SK-N-SH (cell line): ENCODE measurements at regions not wholly inside any gene's neighbourhood (a gene's known extent, or its start where the extent isn't known, plus 50 kb on each side); places are given as distances from the start of the nearest gene placed in this dataset.

Source experiments
- CTCF ChIA-PET: fragments of 300-600, 350-600 bp; formaldehyde crosslinking; extraction: SDS; loops from one replicate; lab custom pipeline; 2021; lab: Yijun Ruan, JAX
- POLR2A ChIA-PET: fragments of 350-600 bp; sonication (Branson Sonifier 250); formaldehyde crosslinking; extraction: SDS; loops from one replicate; lab custom pipeline; 2020; ENCODE audit warnings: antibody characterized with exemption, inconsistent platforms; lab: Yijun Ruan, JAX
- DNase-seq: peaks from one replicate; pipeline ENCODE4 v3.0.0; 2012
- H2AFZ ChIP-seq: fragments of 200-600 bp; sonication (generic); 2 replicates; pipeline ENCODE4 v1.8.1; 2016; ENCODE audit warnings: antibody characterized with exemption, mild to moderate bottlenecking, low read depth
- H3F3A ChIP-seq: fragments of 200-600 bp; sonication (generic); replicated peaks from 2 replicates; pipeline ENCODE3; 2016; ENCODE audit warnings: antibody characterized with exemption, mild to moderate bottlenecking; ENCODE audit not compliant: insufficient read depth
- H3K27ac ChIP-seq, 2 experiments: fragments of 200-500 bp in 1 of 2; fragments of 200-600 bp in 1 of 2; sonication (Bioruptor generic) in 1 of 2; sonication (generic), shearing (Covaris generic) in 1 of 2; 2 replicates each; pipeline versions ENCODE4 v1.5.1 to v1.6.1; 2014 to 2016; ENCODE audit warnings: low read depth in 2 of 2, inconsistent platforms in 1 of 2, low read length in 1 of 2, mild to moderate bottlenecking in 1 of 2, mixed read lengths in 1 of 2
- H3K27me3 ChIP-seq: fragments of 200-600 bp; sonication (generic), shearing (Covaris generic); 2 replicates; pipeline ENCODE4 v1.6.1; 2016; ENCODE audit warnings: mixed run types; ENCODE audit not compliant: insufficient read depth
- H3K36me3 ChIP-seq, 2 experiments: fragments of 200-500 bp in 1 of 2; fragments of 200-600 bp in 1 of 2; sonication (Bioruptor generic) in 1 of 2; sonication (generic) in 1 of 2; replicated peaks in 1 of 2; 2 replicates each; pipeline versions ENCODE3 to v1.5.1; 2014 to 2016; ENCODE audit warnings: low read length in 1 of 2, mild to moderate bottlenecking in 1 of 2; ENCODE audit not compliant: insufficient read depth in 2 of 2, control insufficient read depth in 1 of 2
- H3K4me1 ChIP-seq, 2 experiments: fragments of 200-500 bp in 1 of 2; fragments of 200-600 bp in 1 of 2; sonication (Bioruptor generic) in 1 of 2; sonication (generic), shearing (Covaris generic) in 1 of 2; 2 replicates each; pipeline versions ENCODE4 v1.5.1 to v1.6.1; 2014 to 2016; ENCODE audit warnings: low read depth in 1 of 2, low read length in 1 of 2, mixed run types in 1 of 2; ENCODE audit not compliant: insufficient read depth in 2 of 2, control insufficient read depth in 1 of 2
- H3K4me2 ChIP-seq: fragments of 200-600 bp; sonication (generic), shearing (Covaris generic); 2 replicates; pipeline ENCODE4 v1.6.1; 2017; ENCODE audit warnings: mixed run types
- H3K4me3 ChIP-seq, 2 experiments: fragments of 200-500 bp in 1 of 2; fragments of 200-600 bp in 1 of 2; sonication (Bioruptor generic) in 1 of 2; sonication (generic), shearing (Covaris generic) in 1 of 2; 2 replicates each; pipeline versions ENCODE4 v1.5.1 to v1.8.1; 2014 to 2016; ENCODE audit warnings: low read depth in 2 of 2, inconsistent platforms in 1 of 2, low read length in 1 of 2, mild to moderate bottlenecking in 1 of 2, mixed read lengths in 1 of 2, moderate library complexity in 1 of 2
- H3K79me2 ChIP-seq: fragments of 200-600 bp; sonication (generic); 2 replicates; pipeline ENCODE4 v1.8.1; 2017; ENCODE audit warnings: mild to moderate bottlenecking; ENCODE audit not compliant: insufficient read depth
- H3K9ac ChIP-seq: fragments of 200-600 bp; sonication (generic); 2 replicates; pipeline ENCODE4 v1.6.1; 2017; ENCODE audit warnings: mixed run types
- H3K9me2 ChIP-seq: fragments of 200-600 bp; sonication (generic); 2 replicates; pipeline ENCODE4 v1.6.1; 2017; ENCODE audit warnings: mixed run types
- H3K9me3 ChIP-seq: fragments of 200-600 bp; sonication (generic); 2 replicates; pipeline ENCODE4 v1.6.1; 2017; ENCODE audit warnings: mixed run types, mild to moderate bottlenecking, moderate library complexity
- H4K20me1 ChIP-seq: fragments of 200-600 bp; sonication (generic); 2 replicates; pipeline ENCODE4 v1.6.1; 2017; ENCODE audit warnings: mild to moderate bottlenecking, mixed run types; ENCODE audit not compliant: insufficient read depth
- ELF1 ChIP-seq: IDR thresholded peaks from 2 replicates; pipeline ENCODE4 v1.4.0; 2012
- EP300 ChIP-seq, 2 experiments: IDR thresholded peaks; 2 replicates each; pipeline versions ENCODE4 v1.4.0 to v1.6.1; 2012; ENCODE audit warnings: borderline replicate concordance in 1 of 2, low read depth in 1 of 2, low read length in 1 of 2
- FOXJ3 ChIP-seq: sonication (generic); formaldehyde crosslinking; IDR thresholded peaks from 2 replicates; pipeline ENCODE4 v1.5.1; 2020; ENCODE audit warnings: mild to moderate bottlenecking, missing genetic modification reagents
- GABPA ChIP-seq: IDR thresholded peaks from 2 replicates; pipeline ENCODE4 v1.4.0; 2012; ENCODE audit warnings: low read depth, mild to moderate bottlenecking
- GATA2 ChIP-seq: sonication (generic); formaldehyde crosslinking; IDR thresholded peaks from 2 replicates; pipeline ENCODE4 v1.5.0; 2020; ENCODE audit warnings: mild to moderate bottlenecking, missing genetic modification reagents
- IRF3 ChIP-seq: fragments of 150-350 bp; IDR thresholded peaks from 2 replicates; pipeline ENCODE4 v1.6.1; 2016; ENCODE audit warnings: mild to moderate bottlenecking, low read depth, low read length
- JUND ChIP-seq: IDR thresholded peaks from 2 replicates; pipeline ENCODE4 v1.4.0; 2012
- MEF2A ChIP-seq: IDR thresholded peaks from 2 replicates; pipeline ENCODE4 v1.4.0; 2012; ENCODE audit warnings: low read depth, borderline replicate concordance
- POLR2AphosphoS5 ChIP-seq: IDR thresholded peaks from 2 replicates; pipeline ENCODE4 v1.6.1; 2012; ENCODE audit warnings: low read depth, low read length
- RFX5 ChIP-seq: IDR thresholded peaks from 2 replicates; pipeline ENCODE4 v1.6.1; 2012; ENCODE audit warnings: mild to moderate bottlenecking, improper control_type of control experiment, low read length
- RXRA ChIP-seq: IDR thresholded peaks from 2 replicates; pipeline ENCODE4 v1.4.0; 2012; ENCODE audit warnings: low read depth, mild to moderate bottlenecking, borderline replicate concordance
- TEAD4 ChIP-seq: IDR thresholded peaks from 2 replicates; pipeline ENCODE4 v1.4.0; 2012; ENCODE audit warnings: mild to moderate bottlenecking, borderline replicate concordance; ENCODE audit not compliant: insufficient read depth
- USF1 ChIP-seq: IDR thresholded peaks from 2 replicates; pipeline ENCODE4 v1.4.0; 2012; ENCODE audit warnings: low read depth, borderline replicate concordance
- USF2 ChIP-seq: fragments of 150-350 bp; IDR thresholded peaks from 2 replicates; pipeline ENCODE4 v1.6.1; 2017; ENCODE audit warnings: antibody characterized with exemption, low read length, low read depth, borderline replicate concordance
- YY1 ChIP-seq: IDR thresholded peaks from 2 replicates; pipeline ENCODE4 v1.4.0; 2012; ENCODE audit warnings: low read depth, mild to moderate bottlenecking
- WGBS: methylation state at CpG from one replicate; pipeline ENCODE4 v1.1.6; 2017; ENCODE audit warnings: low lambda C conversion rate; 5-methylcytosine and 5-hydroxymethylcytosine counted together

GRCh38 chr22:48445113-48445827, 1382.4 kb downstream of the BRD1 start:
- no peak overlapping the region for H3K9ac ChIP-seq
- no peak for TF ChIP-seq JUND
- no peak for TF ChIP-seq EP300 (IDR thresholded peaks at IDR 0.05; ENCODE audit: borderline replicate concordance in 1 of 2, low read depth in 1 of 2, low read length in 1 of 2)
- TF ChIP-seq MEF2A, result no peak
- no peak for TF ChIP-seq IRF3
- no peak for TF ChIP-seq YY1
- TF ChIP-seq ELF1, result no peak
- TF ChIP-seq POLR2AphosphoS5, result no peak
- TF ChIP-seq GATA2 (CRISPR knock-in tag), result no peak
- TF ChIP-seq GABPA, result no peak
- TF ChIP-seq RFX5, result no peak
- TF ChIP-seq TEAD4, result no peak
- TF ChIP-seq USF1, result no peak
- TF ChIP-seq RXRA, result no peak
- no peak for TF ChIP-seq USF2
- TF ChIP-seq FOXJ3 (CRISPR knock-in tag), result no peak
- no peaks in the 10 kb centered on the region for H3K36me3 ChIP-seq
- no peak for DNase-seq
- no peak overlapping the region for H3K27ac ChIP-seq
- H3K27me3 ChIP-seq, result no peaks in the 10 kb centered on the region; the same call in 1 of the 2 replicates
- H3K4me1 ChIP-seq, result no peaks in the 10 kb centered on the region
- H3K4me2 ChIP-seq, result no peak overlapping the region
- H2AFZ ChIP-seq, result no peak overlapping the region
- H3K9me2 ChIP-seq, result no peaks in the 10 kb centered on the region
- no peaks in the 10 kb centered on the region for H3K79me2 ChIP-seq
- H3F3A ChIP-seq, result no peaks in the 10 kb centered on the region
- no peak overlapping the region for H3K4me3 ChIP-seq
- ChIA-PET CTCF (no interaction called here), POLR2A (no interaction called here)
- H3K9me3 ChIP-seq, result no peaks in the 10 kb centered on the region
- H4K20me1 ChIP-seq, result no peaks in the 10 kb centered on the region
- 33% methylated on average over 16 of the region's 17 CpGs for WGBS
